GM10248 (cell line): ENCODE measurements at regions not wholly inside any gene's neighbourhood (a gene's known extent, or its start where the extent isn't known, plus 50 kb on each side); places are given as distances from the start of the nearest gene placed in this dataset.

Source experiments
- CTCF ChIA-PET: fragments of 300-600 bp; sonication (Branson Sonifier 250); formaldehyde crosslinking; extraction: SDS; loops from one replicate; lab custom pipeline; 2021; ENCODE audit warnings: antibody characterized with exemption; lab: Yijun Ruan, JAX
- POLR2A ChIA-PET: fragments of 350-650 bp; sonication (Branson Sonifier 250); formaldehyde crosslinking; extraction: SDS; loops from one replicate; lab custom pipeline; 2020; ENCODE audit warnings: antibody characterized with exemption; lab: Yijun Ruan, JAX
- DNase-seq: peaks from one replicate; pipeline ENCODE4 v3.0.0; 2012; ENCODE audit errors: extremely low spot score
- TF ChIP-seq, protein P1 (sequence below): IDR thresholded peaks from 2 replicates; pipeline ENCODE4 v1.5.1; 2012; ENCODE audit warnings: mild to moderate bottlenecking, low read depth; ENCODE audit errors: extremely low read depth, missing control alignments, control extremely low read depth

DNA sequence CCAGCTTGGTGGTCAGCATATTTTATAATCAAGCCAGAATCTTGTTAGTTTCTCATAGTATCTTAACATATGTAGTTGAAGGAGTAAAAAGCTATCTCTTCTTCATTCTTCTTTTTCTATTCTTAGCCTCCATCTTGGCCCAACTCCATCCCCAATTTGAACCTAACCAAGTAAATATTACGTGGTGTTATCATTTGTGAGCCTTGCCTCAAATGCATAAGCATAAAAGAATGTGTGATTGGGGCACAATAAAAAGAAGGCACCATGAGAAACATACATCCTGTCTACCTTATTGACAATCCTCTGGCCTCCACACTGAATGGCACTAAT lies 181.4 kb upstream of the BMP4 start:
- DNase-seq: no peak
- CTCF ChIA-PET: interaction anchor here (1.0 to 1.6 kb wide), 2 partner anchors 10 to 18 kb away, joined by 3 read pairs; no protein-coding TSS in a partner anchor
- POLR2A ChIA-PET: no interaction called here
- TF ChIP-seq, protein P1, sequence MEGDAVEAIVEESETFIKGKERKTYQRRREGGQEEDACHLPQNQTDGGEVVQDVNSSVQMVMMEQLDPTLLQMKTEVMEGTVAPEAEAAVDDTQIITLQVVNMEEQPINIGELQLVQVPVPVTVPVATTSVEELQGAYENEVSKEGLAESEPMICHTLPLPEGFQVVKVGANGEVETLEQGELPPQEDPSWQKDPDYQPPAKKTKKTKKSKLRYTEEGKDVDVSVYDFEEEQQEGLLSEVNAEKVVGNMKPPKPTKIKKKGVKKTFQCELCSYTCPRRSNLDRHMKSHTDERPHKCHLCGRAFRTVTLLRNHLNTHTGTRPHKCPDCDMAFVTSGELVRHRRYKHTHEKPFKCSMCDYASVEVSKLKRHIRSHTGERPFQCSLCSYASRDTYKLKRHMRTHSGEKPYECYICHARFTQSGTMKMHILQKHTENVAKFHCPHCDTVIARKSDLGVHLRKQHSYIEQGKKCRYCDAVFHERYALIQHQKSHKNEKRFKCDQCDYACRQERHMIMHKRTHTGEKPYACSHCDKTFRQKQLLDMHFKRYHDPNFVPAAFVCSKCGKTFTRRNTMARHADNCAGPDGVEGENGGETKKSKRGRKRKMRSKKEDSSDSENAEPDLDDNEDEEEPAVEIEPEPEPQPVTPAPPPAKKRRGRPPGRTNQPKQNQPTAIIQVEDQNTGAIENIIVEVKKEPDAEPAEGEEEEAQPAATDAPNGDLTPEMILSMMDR: no peak

DNA sequence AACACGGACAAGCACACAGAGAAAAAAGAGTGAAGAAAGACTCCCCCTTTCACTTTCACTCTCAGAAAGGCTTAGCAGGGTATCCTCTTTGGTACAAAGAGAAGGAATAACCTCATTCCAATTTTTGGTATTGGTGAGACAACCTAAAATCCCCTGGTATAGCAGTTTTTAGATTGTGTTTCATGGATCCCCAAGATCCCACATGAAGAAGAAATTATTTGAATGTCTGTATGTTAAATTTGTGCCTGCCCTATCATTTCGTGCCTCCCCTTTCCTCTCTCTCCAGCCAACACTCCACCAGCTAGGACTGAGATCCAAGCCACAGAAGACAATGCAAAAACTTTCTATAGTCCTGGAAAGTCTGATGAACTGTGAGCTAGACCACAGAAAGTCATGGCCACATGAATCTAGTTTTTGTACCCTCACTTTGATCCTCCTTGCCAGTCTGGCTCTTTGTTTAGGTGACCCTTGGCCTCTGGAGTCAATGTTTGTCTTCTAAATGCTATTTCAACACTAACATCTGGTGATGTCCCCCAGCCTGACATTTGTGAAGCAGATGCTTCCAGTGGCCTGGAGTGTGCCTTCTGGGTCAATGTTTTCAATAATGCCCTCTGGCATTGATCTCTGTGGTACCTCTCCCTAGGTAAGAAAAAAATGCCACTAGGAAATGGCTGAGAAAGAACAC lies 181.9 kb upstream of the BMP4 start:
- POLR2A ChIA-PET: no interaction called here
- DNase-seq: no peak
- CTCF ChIA-PET: interaction anchor here (1.6 kb wide), 1 partner anchor 11 kb away, joined by 3 read pairs; no protein-coding TSS in a partner anchor
- TF ChIP-seq, protein P1: no peak

DNA sequence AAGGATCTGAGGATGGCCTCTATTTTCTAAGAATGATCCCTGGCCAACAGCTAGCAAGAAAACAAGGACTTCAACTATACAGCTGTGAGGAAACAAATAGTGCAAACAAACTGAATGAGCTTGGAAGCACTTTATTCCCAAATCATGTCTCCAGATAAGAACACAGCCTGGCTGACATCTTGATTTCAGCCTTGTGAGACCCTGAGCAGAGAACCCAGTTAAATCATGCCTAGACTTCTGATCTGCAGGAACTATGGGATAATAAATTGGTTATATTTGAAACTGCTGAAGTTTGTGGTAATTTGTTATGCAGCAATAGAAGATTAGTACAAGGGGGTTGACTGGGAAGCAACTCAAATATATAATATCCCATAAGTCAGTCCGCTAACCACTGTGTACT lies 183.9 kb upstream of the BMP4 start:
- TF ChIP-seq, protein P1: no peak
- DNase-seq: no peak
- POLR2A ChIA-PET: no interaction called here
- CTCF ChIA-PET: interaction anchor here (1.1 to 1.6 kb wide), 3 partner anchors 12 to 601 kb away, joined by 3 to 4 read pairs (median 4); no protein-coding TSS in a partner anchor

DNA sequence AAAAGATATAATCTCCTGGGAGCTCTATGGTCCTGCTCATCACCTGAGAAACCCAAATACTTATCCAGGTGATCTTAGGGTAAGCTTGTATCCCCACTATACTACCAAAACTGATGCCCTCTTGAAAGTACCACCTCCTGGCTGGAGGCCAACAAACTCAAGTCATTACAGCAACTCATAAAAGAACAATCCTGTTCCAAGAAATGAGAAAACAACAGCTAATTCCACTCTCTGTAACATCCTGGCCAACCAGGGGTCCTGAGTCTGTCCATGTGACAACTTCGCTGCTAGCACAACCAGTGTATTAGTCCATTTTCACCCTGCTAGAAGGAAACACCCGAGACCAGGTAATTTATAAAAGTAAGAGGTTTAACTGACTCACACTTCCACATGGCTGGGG lies 190.0 kb upstream of the BMP4 start:
- no peak for DNase-seq
- TF ChIP-seq, protein P1: no peak
- CTCF ChIA-PET: interaction anchor here (3.3 kb wide), 1 partner anchor 14 kb away, joined by 8 read pairs; no protein-coding TSS in a partner anchor
- POLR2A ChIA-PET: no interaction called here

DNA sequence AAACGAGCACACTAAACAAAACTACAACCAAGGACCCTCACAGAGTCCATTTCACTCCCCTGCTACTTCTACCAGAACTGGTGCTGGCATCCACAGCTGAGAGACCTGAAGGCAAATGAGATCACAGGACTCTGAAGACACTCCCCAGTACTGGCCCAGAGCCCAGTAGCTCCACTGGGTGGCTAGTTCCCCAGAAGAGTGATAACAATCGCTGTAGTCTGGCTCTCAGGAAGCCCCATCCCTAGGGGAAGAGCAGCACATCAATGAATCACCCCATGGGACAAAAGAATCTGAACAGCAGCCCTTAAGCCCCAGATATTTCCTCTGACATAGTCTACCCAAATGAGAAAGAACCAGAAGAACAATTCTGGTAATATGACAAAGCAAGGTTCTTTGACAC lies 190.7 kb upstream of the BMP4 start:
- DNase-seq: no peak
- ChIA-PET POLR2A (no interaction called here), CTCF (interaction anchor here (3.3 kb wide), 1 partner anchor 13 kb away, joined by 8 read pairs; no protein-coding TSS in a partner anchor)
- TF ChIP-seq, protein P1: no peak

DNA sequence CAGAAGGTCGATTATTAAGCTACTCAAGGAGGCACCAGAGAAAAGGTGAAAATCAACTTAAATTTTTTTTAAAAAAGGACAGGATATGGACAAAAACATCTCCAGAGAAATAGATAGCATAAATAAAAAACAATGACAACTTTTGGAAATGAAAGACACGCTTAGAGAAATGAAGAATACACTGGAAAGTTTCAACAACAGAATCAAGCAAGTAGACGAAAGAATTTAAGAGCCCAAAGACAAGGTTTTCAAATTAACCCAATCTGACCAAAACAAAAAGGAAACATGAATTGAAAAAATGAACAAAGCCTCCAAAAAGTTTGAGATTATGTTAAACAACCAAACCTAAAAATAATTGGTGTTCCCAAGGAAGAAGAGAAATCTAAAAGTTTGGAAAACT lies 191.1 kb upstream of the BMP4 start:
- TF ChIP-seq, protein P1: no peak
- POLR2A ChIA-PET: no interaction called here
- DNase-seq: no peak
- CTCF ChIA-PET: interaction anchor here (3.3 kb wide), 1 partner anchor 13 kb away, joined by 8 read pairs; no protein-coding TSS in a partner anchor
